ENCODE measurements at regions not wholly inside any gene's neighbourhood (a gene's known extent, or its start where the extent isn't known, plus 50 kb on each side); places are given as distances from the start of the nearest gene placed in this dataset.

DNA sequence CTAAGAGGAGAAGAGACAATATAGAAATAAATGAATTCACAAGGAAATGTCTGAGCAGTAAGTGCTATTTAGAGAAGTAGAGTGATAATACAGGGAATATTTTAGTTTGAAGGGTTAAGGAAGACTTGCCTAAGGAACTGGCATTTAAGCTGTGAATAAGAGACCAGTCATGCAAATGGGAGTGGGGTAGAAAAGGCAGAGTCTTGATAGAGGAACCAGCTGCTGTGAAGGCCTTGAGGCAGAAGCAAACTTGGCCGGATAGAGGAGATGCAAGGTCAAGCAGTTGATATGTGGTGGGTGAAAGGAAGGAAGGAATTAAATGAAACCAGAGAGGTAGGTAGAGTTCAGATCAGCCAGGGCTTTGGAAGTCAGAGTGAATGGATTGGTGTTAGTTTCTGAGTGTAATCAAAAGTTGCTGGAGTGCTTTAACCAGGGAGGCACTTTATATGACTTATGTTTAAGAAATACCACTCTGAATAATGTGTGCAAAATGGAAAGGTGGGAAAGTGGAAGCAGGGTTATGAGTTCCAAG, 198.4 kb upstream of the SESN3 start:
- Histone ChIP-seq H3K27ac (ENCODE audit: low read depth in 2 of 2, low read length in 1 of 2) (no peak overlapping the region), H3K27me3 (ENCODE audit: control insufficient read depth in 1 of 2, insufficient read depth in 2 of 2, low read length in 2 of 2) (no peaks in the 10 kb centered on the region), H3K9me3 (ENCODE audit: control insufficient read depth in 2 of 2, insufficient read depth in 1 of 2, low read depth in 1 of 2, low read length in 1 of 2) (no peaks in the 10 kb centered on the region), H3K4me1 (ENCODE audit: control insufficient read depth in 2 of 2, insufficient read depth in 2 of 2, low read length in 1 of 2) (no peaks in the 10 kb centered on the region), H3K4me3 (ENCODE audit: low read depth in 1 of 2, low read length in 2 of 2) (no peak overlapping the region), H3K36me3 (ENCODE audit: control insufficient read depth in 2 of 2, insufficient read depth in 2 of 2, low read length in 1 of 2) (no peaks in the 10 kb centered on the region)
- whole genome bisulfite sequencing, 2 donors, result 66 to 75% methylated on average over 1 of the region's 1 CpG

DNA sequence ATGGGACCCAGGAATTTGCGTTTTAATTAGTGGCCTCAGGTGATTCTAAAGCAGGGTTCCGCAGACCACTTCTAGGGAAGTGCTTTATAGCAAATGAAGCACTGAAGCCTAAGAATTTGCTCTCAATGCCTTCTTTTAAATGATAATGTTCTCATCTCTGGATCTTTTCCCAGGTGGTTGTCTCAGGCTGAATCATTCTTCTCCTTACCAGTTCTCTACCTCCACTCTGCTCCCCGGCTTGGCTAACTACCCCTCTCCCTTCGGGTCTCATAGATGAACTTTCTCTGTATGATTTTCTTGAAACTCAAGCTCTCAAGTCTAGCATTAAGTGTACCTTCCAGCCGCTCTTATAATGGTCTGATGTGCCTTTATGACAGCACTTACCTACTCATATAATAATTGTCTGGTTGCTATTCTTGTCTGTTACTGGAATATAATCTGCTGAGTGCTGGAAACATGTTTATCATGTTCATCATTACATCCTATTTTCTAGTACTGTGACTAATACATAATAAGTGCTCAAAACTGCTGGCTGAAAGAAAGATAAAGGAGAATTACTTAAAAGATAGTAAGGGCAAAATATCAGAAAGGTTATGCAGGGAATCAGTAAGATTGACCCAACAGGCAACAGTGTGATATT, 195.9 kb upstream of the SESN3 start:
- no peaks in the 10 kb centered on the region for H3K27me3 ChIP-seq (ENCODE audit: control insufficient read depth in 1 of 2, insufficient read depth in 2 of 2, low read length in 2 of 2)
- H3K27ac ChIP-seq (ENCODE audit: low read depth in 2 of 2, low read length in 1 of 2), result no peak overlapping the region
- no peaks in the 10 kb centered on the region for H3K36me3 ChIP-seq (ENCODE audit: control insufficient read depth in 2 of 2, insufficient read depth in 2 of 2, low read length in 1 of 2)
- WGBS, 2 donors, result 65 to 67% methylated on average over 5 of the region's 5 CpGs
- H3K4me1 ChIP-seq (ENCODE audit: control insufficient read depth in 2 of 2, insufficient read depth in 2 of 2, low read length in 1 of 2), result no peaks in the 10 kb centered on the region
- no peaks in the 10 kb centered on the region for H3K9me3 ChIP-seq (ENCODE audit: control insufficient read depth in 2 of 2, insufficient read depth in 1 of 2, low read depth in 1 of 2, low read length in 1 of 2)
- no peak overlapping the region for H3K4me3 ChIP-seq (ENCODE audit: low read depth in 1 of 2, low read length in 2 of 2)

DNA sequence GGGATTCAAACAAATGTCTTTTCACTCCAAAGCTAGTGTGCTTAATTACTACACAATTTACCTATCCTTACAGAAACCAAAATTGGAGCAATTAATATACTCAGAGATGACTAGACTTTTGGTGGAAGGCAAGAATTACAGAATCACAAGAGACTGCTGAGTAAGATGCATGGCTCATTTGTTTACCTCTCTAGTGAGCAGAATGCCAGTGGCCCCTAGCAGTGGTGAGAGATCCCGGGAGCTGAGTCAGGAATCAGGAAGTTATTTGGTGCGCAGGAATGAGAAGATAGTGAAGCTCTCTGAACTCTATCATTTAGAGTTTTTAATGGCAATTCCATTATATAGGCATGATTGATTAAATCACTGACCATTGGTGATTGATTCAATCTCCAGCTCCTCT, 188.9 kb upstream of the SESN3 start:
- H3K4me1 ChIP-seq (ENCODE audit: control insufficient read depth in 2 of 2, insufficient read depth in 2 of 2, low read length in 1 of 2), result no peaks in the 10 kb centered on the region
- no peaks in the 10 kb centered on the region for H3K36me3 ChIP-seq (ENCODE audit: control insufficient read depth in 2 of 2, insufficient read depth in 2 of 2, low read length in 1 of 2)
- H3K27me3 ChIP-seq (ENCODE audit: control insufficient read depth in 1 of 2, insufficient read depth in 2 of 2, low read length in 2 of 2), result no peaks in the 10 kb centered on the region
- no peak overlapping the region for H3K27ac ChIP-seq (ENCODE audit: low read depth in 2 of 2, low read length in 1 of 2)
- no peaks in the 10 kb centered on the region for H3K9me3 ChIP-seq (ENCODE audit: control insufficient read depth in 2 of 2, insufficient read depth in 1 of 2, low read depth in 1 of 2, low read length in 1 of 2)
- WGBS, 2 donors, result 58 to 66% methylated on average over 2 of the region's 2 CpGs
- no peak overlapping the region for H3K4me3 ChIP-seq (ENCODE audit: low read depth in 1 of 2, low read length in 2 of 2)

DNA sequence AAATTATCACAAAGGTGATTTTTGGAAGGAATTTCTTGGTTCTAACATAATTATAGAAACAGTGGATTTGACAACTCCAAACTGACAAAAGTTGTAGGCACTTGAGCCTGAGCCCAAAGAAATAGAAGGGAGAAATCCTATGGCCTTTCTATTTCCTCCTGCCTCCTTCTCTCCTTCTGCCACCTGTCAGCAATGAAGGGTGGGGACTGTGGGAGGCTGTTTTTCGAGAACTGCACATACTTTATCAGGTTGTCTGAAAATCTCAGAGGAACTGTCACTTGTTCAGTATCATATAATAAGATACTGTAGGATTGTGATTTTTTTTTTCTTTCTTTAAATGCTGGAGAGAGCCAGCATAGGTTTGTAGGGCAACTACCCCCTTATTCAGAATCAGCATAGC, 187.9 kb upstream of the SESN3 start:
- no peaks in the 10 kb centered on the region for H3K4me1 ChIP-seq (ENCODE audit: control insufficient read depth in 2 of 2, insufficient read depth in 2 of 2, low read length in 1 of 2)
- no peaks in the 10 kb centered on the region for H3K9me3 ChIP-seq (ENCODE audit: control insufficient read depth in 2 of 2, insufficient read depth in 1 of 2, low read depth in 1 of 2, low read length in 1 of 2)
- H3K36me3 ChIP-seq (ENCODE audit: control insufficient read depth in 2 of 2, insufficient read depth in 2 of 2, low read length in 1 of 2), result no peaks in the 10 kb centered on the region
- H3K4me3 ChIP-seq (ENCODE audit: low read depth in 1 of 2, low read length in 2 of 2), result no peak overlapping the region
- 90 to 94% methylated on average over 1 of the region's 1 CpG for WGBS, 2 donors
- no peak overlapping the region for H3K27ac ChIP-seq (ENCODE audit: low read depth in 2 of 2, low read length in 1 of 2)
- H3K27me3 ChIP-seq (ENCODE audit: control insufficient read depth in 1 of 2, insufficient read depth in 2 of 2, low read length in 2 of 2), result no peaks in the 10 kb centered on the region

- no peak overlapping the region for H3K27ac ChIP-seq (ENCODE audit: low read depth in 2 of 2, low read length in 1 of 2)
- no peak overlapping the region for H3K4me3 ChIP-seq (ENCODE audit: low read depth in 1 of 2, low read length in 2 of 2)
- no peaks in the 10 kb centered on the region for H3K27me3 ChIP-seq (ENCODE audit: control insufficient read depth in 1 of 2, insufficient read depth in 2 of 2, low read length in 2 of 2)
- H3K4me1 ChIP-seq (ENCODE audit: control insufficient read depth in 2 of 2, insufficient read depth in 2 of 2, low read length in 1 of 2), result no peaks in the 10 kb centered on the region
- H3K36me3 ChIP-seq (ENCODE audit: control insufficient read depth in 2 of 2, insufficient read depth in 2 of 2, low read length in 1 of 2), result no peaks in the 10 kb centered on the region
- WGBS, 2 donors, result 96 to 100% methylated on average over 1 of the region's 1 CpG
- no peaks in the 10 kb centered on the region for H3K9me3 ChIP-seq (ENCODE audit: control insufficient read depth in 2 of 2, insufficient read depth in 1 of 2, low read depth in 1 of 2, low read length in 1 of 2)
Observed at GRCh38 chr11:95417832-95418231, 186.8 kb upstream of the SESN3 start.

DNA sequence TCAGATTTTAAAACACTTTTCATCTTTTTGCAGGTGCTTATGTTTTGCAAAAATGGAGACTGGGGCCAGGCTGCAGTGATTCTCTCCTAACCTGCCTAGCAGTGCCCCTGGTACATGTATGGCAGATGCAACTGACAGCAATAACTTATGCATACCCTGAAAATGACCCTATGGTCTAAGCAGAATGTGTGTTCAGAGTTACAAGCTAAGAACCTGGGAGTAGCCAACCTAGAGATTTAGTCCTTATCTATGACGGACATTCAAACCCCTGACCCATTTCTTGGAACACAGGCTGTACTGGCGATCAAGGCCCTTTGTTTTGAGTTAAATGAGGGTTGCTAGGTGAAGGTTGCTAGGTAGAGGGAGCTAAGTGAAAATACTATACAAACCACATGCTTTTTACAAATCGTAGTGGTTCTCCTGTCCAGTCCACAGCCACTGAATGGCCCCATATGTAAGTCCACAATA, 184.9 kb upstream of the SESN3 start:
- 57 to 71% methylated on average over 3 of the region's 3 CpGs for whole genome bisulfite sequencing, 2 donors
- no peaks in the 10 kb centered on the region for H3K27me3 ChIP-seq (ENCODE audit: control insufficient read depth in 1 of 2, insufficient read depth in 2 of 2, low read length in 2 of 2)
- no peak overlapping the region for H3K27ac ChIP-seq (ENCODE audit: low read depth in 2 of 2, low read length in 1 of 2)
- no peaks in the 10 kb centered on the region for H3K4me1 ChIP-seq (ENCODE audit: control insufficient read depth in 2 of 2, insufficient read depth in 2 of 2, low read length in 1 of 2)
- no peaks in the 10 kb centered on the region for H3K36me3 ChIP-seq (ENCODE audit: control insufficient read depth in 2 of 2, insufficient read depth in 2 of 2, low read length in 1 of 2)
- no peak overlapping the region for H3K4me3 ChIP-seq (ENCODE audit: low read depth in 1 of 2, low read length in 2 of 2)
- H3K9me3 ChIP-seq (ENCODE audit: control insufficient read depth in 2 of 2, insufficient read depth in 1 of 2, low read depth in 1 of 2, low read length in 1 of 2), result no peaks in the 10 kb centered on the region

DNA sequence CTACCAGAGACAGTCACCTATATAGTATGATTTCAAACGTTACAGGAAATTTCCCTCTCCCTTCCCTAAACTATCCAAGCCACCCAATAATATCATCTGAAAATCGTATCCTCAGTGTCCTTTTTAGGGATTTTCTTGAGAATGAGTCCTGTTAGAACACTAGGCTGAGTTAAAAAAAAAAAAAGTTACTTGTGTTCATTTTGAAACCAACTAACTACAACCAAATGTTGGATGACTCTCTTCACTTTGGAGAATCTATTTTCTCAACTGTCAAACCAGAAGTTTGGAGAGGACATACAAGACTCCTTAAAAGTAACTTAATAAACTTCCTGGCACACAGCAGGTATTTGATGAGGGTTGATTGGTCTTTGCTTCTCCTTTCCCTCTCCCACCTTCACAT, 183.2 kb upstream of the SESN3 start:
- Histone ChIP-seq H3K27ac (ENCODE audit: low read depth in 2 of 2, low read length in 1 of 2) (no peak overlapping the region), H3K36me3 (ENCODE audit: control insufficient read depth in 2 of 2, insufficient read depth in 2 of 2, low read length in 1 of 2) (no peaks in the 10 kb centered on the region), H3K27me3 (ENCODE audit: control insufficient read depth in 1 of 2, insufficient read depth in 2 of 2, low read length in 2 of 2) (no peaks in the 10 kb centered on the region), H3K4me1 (ENCODE audit: control insufficient read depth in 2 of 2, insufficient read depth in 2 of 2, low read length in 1 of 2) (no peaks in the 10 kb centered on the region), H3K4me3 (ENCODE audit: low read depth in 1 of 2, low read length in 2 of 2) (no peak overlapping the region), H3K9me3 (ENCODE audit: control insufficient read depth in 2 of 2, insufficient read depth in 1 of 2, low read depth in 1 of 2, low read length in 1 of 2) (no peaks in the 10 kb centered on the region)
- 76 to 83% methylated on average over 2 of the region's 2 CpGs for WGBS, 2 donors

- 53 to 59% methylated on average over 4 of the region's 4 CpGs for WGBS, 2 donors
- no peaks in the 10 kb centered on the region for H3K4me1 ChIP-seq (ENCODE audit: control insufficient read depth in 2 of 2, insufficient read depth in 2 of 2, low read length in 1 of 2)
- H3K27me3 ChIP-seq (ENCODE audit: control insufficient read depth in 1 of 2, insufficient read depth in 2 of 2, low read length in 2 of 2), result no peaks in the 10 kb centered on the region
- H3K27ac ChIP-seq (ENCODE audit: low read depth in 2 of 2, low read length in 1 of 2), result no peak overlapping the region
- no peak overlapping the region for H3K4me3 ChIP-seq (ENCODE audit: low read depth in 1 of 2, low read length in 2 of 2)
- H3K36me3 ChIP-seq (ENCODE audit: control insufficient read depth in 2 of 2, insufficient read depth in 2 of 2, low read length in 1 of 2), result no peaks in the 10 kb centered on the region
- no peaks in the 10 kb centered on the region for H3K9me3 ChIP-seq (ENCODE audit: control insufficient read depth in 2 of 2, insufficient read depth in 1 of 2, low read depth in 1 of 2, low read length in 1 of 2)
Observed at GRCh38 chr11:95413761-95414160, 182.8 kb upstream of the SESN3 start.

DNA sequence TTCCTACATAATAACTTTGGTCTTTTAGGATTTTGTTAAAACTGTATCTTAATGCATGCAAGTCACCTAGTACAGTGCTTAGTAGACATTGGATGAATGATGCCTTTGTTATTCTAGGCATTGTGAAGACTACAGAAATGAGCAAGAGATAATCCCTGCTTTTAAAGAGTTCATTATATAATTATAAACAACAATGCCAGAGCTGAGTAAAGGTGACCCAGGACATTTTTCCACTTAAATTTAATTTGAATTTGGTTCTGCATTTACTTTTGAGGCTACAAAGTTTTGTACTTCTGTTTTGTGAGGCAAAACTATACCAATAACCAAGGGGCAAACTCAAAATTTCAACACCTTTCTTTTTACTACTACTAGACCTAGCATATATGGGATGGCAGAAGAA, 182.0 kb upstream of the SESN3 start:
- Histone ChIP-seq H3K27me3 (ENCODE audit: control insufficient read depth in 1 of 2, insufficient read depth in 2 of 2, low read length in 2 of 2) (no peaks in the 10 kb centered on the region), H3K4me1 (ENCODE audit: control insufficient read depth in 2 of 2, insufficient read depth in 2 of 2, low read length in 1 of 2) (no peaks in the 10 kb centered on the region), H3K9me3 (ENCODE audit: control insufficient read depth in 2 of 2, insufficient read depth in 1 of 2, low read depth in 1 of 2, low read length in 1 of 2) (no peaks in the 10 kb centered on the region), H3K4me3 (ENCODE audit: low read depth in 1 of 2, low read length in 2 of 2) (no peak overlapping the region), H3K36me3 (ENCODE audit: control insufficient read depth in 2 of 2, insufficient read depth in 2 of 2, low read length in 1 of 2) (no peaks in the 10 kb centered on the region), H3K27ac (ENCODE audit: low read depth in 2 of 2, low read length in 1 of 2) (no peak overlapping the region)

- WGBS, 2 donors, result 48 to 55% methylated on average over 3 of the region's 3 CpGs
Observed at GRCh38 chr11:95412074-95412473, 181.1 kb upstream of the SESN3 start.

More at GRCh38 chr11:95412074-95412473, 181.1 kb upstream of the SESN3 start:
- Histone ChIP-seq H3K9me3 (ENCODE audit: control insufficient read depth in 2 of 2, insufficient read depth in 1 of 2, low read depth in 1 of 2, low read length in 1 of 2) (no peaks in the 10 kb centered on the region), H3K4me1 (ENCODE audit: control insufficient read depth in 2 of 2, insufficient read depth in 2 of 2, low read length in 1 of 2) (no peaks in the 10 kb centered on the region), H3K27me3 (ENCODE audit: control insufficient read depth in 1 of 2, insufficient read depth in 2 of 2, low read length in 2 of 2) (no peaks in the 10 kb centered on the region), H3K27ac (ENCODE audit: low read depth in 2 of 2, low read length in 1 of 2) (no peak overlapping the region), H3K36me3 (ENCODE audit: control insufficient read depth in 2 of 2, insufficient read depth in 2 of 2, low read length in 1 of 2) (no peaks in the 10 kb centered on the region), H3K4me3 (ENCODE audit: low read depth in 1 of 2, low read length in 2 of 2) (no peak overlapping the region)

Data from esophagus (tissue), 2 donors.